Skin epidermis (tissue), 12 donors: ENCODE measurements at regions not wholly inside any gene's neighbourhood (a gene's known extent, or its start where the extent isn't known, plus 50 kb on each side); places are given as distances from the start of the nearest gene placed in this dataset.
"Not testable (repeated sequence)": the region's sequence is repeated elsewhere in the genome, so short reads cannot be mapped to it uniquely, and the experiment has no call there.

Experiments
- H3K27ac ChIP-seq, 21 experiments: fragments of 200-600 bp; sonication (generic) in 11 of 21; one replicate each; pipeline ENCODE4 v1.5.0; 2020; ENCODE audit warnings: mild to moderate bottlenecking in 3 of 21, inconsistent platforms in 2 of 21, moderate library complexity in 2 of 21
- H3K4me3 ChIP-seq, 7 experiments: fragments of 200-600 bp; sonication (generic) in 2 of 7; one replicate each; pipeline ENCODE4 v1.5.0; 2020; ENCODE audit warnings: inconsistent platforms in 2 of 7, mild to moderate bottlenecking in 2 of 7, moderate library complexity in 1 of 7

GRCh38 chr2:87518066-87518465, 229.8 kb upstream of the PLGLB2 start:
- peak overlapping the region in 8 of 21 experiments; percentile 3 to 73 (median 61) for H3K27ac ChIP-seq
- H3K4me3 ChIP-seq, result not testable (repeated sequence)

GRCh38 chr2:87518547-87518946, 229.3 kb upstream of the PLGLB2 start:
- H3K27ac ChIP-seq, result peak overlapping the region in 8 of 21 experiments; percentile 3 to 73 (median 61)
- not testable (repeated sequence) for H3K4me3 ChIP-seq

GRCh38 chr2:87519158-87520011, 228.5 kb upstream of the PLGLB2 start:
- H3K4me3 ChIP-seq, result not testable (repeated sequence)
- peak overlapping the region in 3 of 21 experiments; percentile 44 to 62 (median 59) for H3K27ac ChIP-seq

- H3K4me3 ChIP-seq, result not testable (repeated sequence)
- peak overlapping the region in 6 of 21 experiments; percentile 35 to 68 (median 58) for H3K27ac ChIP-seq
These were observed 226.8 kb upstream of the PLGLB2 start for GRCh38 chr2:87521057-87521456.

- peak overlapping the region in 6 of 21 experiments; percentile 35 to 68 (median 58) for H3K27ac ChIP-seq
- not testable (repeated sequence) for H3K4me3 ChIP-seq
These were observed 226.4 kb upstream of the PLGLB2 start for GRCh38 chr2:87521489-87521888.

GRCh38 chr2:87524619-87525188, 223.2 kb upstream of the PLGLB2 start:
- not testable (repeated sequence) for H3K4me3 ChIP-seq
- peak overlapping the region in 3 of 21 experiments; percentile 39 to 69 (median 44) for H3K27ac ChIP-seq

- H3K4me3 ChIP-seq, result not testable (repeated sequence)
- H3K27ac ChIP-seq, result peak overlapping the region in 3 of 21 experiments; percentile 39 to 69 (median 44)
These were observed 222.3 kb upstream of the PLGLB2 start for GRCh38 chr2:87525497-87525991.

GRCh38 chr2:87526258-87526657, 221.6 kb upstream of the PLGLB2 start:
- not testable (repeated sequence) for H3K4me3 ChIP-seq
- peak overlapping the region in 1 of 21 experiments; percentile 62 for H3K27ac ChIP-seq

- H3K27ac ChIP-seq, result peak overlapping the region in 1 of 21 experiments; percentile 14
- H3K4me3 ChIP-seq, result not testable (repeated sequence)
These were observed 215.7 kb upstream of the PLGLB2 start for GRCh38 chr2:87531968-87532715.

GRCh38 chr2:87533390-87534272, 214.3 kb upstream of the PLGLB2 start:
- H3K27ac ChIP-seq, result peak overlapping the region in 2 of 21 experiments; percentile 29 to 50
- not testable (repeated sequence) for H3K4me3 ChIP-seq

GRCh38 chr2:87534273-87534889, 213.5 kb upstream of the PLGLB2 start:
- not testable (repeated sequence) for H3K27ac ChIP-seq, H3K4me3 ChIP-seq

GRCh38 chr2:87536427-87536826, 211.5 kb upstream of the PLGLB2 start:
- not testable (repeated sequence) for H3K4me3 ChIP-seq, H3K27ac ChIP-seq

GRCh38 chr2:87537251-87537671, 210.6 kb upstream of the PLGLB2 start:
- peak overlapping the region in 2 of 21 experiments; percentile 50 to 61 for H3K27ac ChIP-seq

GRCh38 chr2:87538268-87538667, 209.6 kb upstream of the PLGLB2 start:
- H3K27ac ChIP-seq, H3K4me3 ChIP-seq: not testable (repeated sequence)

More at GRCh38 chr2:87537251-87537671, 210.6 kb upstream of the PLGLB2 start:
- H3K4me3 ChIP-seq, result not testable (repeated sequence)

- H3K4me3 ChIP-seq, H3K27ac ChIP-seq: not testable (repeated sequence)
These were observed 208.5 kb upstream of the PLGLB2 start for GRCh38 chr2:87539151-87539943.

- H3K4me3 ChIP-seq, H3K27ac ChIP-seq: not testable (repeated sequence)
These were observed 207.6 kb upstream of the PLGLB2 start for GRCh38 chr2:87540242-87540641.

- H3K4me3 ChIP-seq, result not testable (repeated sequence)
These were observed 205.2 kb upstream of the PLGLB2 start for GRCh38 chr2:87542599-87543174.

More at GRCh38 chr2:87542599-87543174, 205.2 kb upstream of the PLGLB2 start:
- H3K27ac ChIP-seq, result not testable (repeated sequence)
